Endothelial cell of umbilical vein (primary cell): ENCODE measurements at regions not wholly inside any gene's neighbourhood (a gene's known extent, or its start where the extent isn't known, plus 50 kb on each side); places are given as distances from the start of the nearest gene placed in this dataset.

Experiments used
- BruUV-seq: library from RNA; stranded (reverse); fragments of 400-500 nt; replicated peaks from 2 replicates; lab custom pipeline; 2021; lab: Mats Ljungman, UMichigan
- CTCF ChIA-PET: fragments of 300-600, 350-600 bp; sonication (Branson Sonifier 250); formaldehyde crosslinking; loops from one replicate; lab custom pipeline; 2021; ENCODE audit warnings: antibody characterized with exemption, inconsistent platforms; lab: Charles Lee
- POLR2A ChIA-PET: fragments of 300-600, 350-600 bp; sonication (Branson Sonifier 250); formaldehyde crosslinking; loops from one replicate; lab custom pipeline; 2021; ENCODE audit warnings: antibody characterized with exemption, inconsistent platforms; lab: Charles Lee
- DNase-seq: peaks from one replicate; pipeline ENCODE4 v3.0.0-alpha.2; 2011; ENCODE audit warnings: low read depth, low spot score
- FAIRE-seq: peaks from 2 replicates; lab custom pipeline; 2011; peaks lifted over from hg19 to GRCh38; lab: Jason Lieb, UNC
- H2AFZ ChIP-seq: 2 replicates; pipeline ENCODE4 v1.6.0; 2012; ENCODE audit warnings: low read depth, low read length, control low read depth, inconsistent platforms
- H3K27ac ChIP-seq: 2 replicates; pipeline ENCODE4 v1.5.1; 2011; ENCODE audit warnings: low read depth, mild to moderate bottlenecking, control low read depth, low read length, moderate library complexity; ENCODE audit not compliant: insufficient read depth
- H3K27me3 ChIP-seq, 2 experiments: 2 replicates each; pipeline versions ENCODE4 v1.6.0 to v1.6.1; 2011; ENCODE audit warnings: low read length in 2 of 2, mixed read lengths in 1 of 2; ENCODE audit not compliant: control insufficient read depth in 2 of 2, insufficient read depth in 2 of 2
- H3K36me3 ChIP-seq, 2 experiments: 2 replicates in 1 of 2; 3 replicates in 1 of 2; pipeline ENCODE4 v1.5.1; 2011; ENCODE audit warnings: low read length in 2 of 2, mild to moderate bottlenecking in 1 of 2, moderate library complexity in 1 of 2; ENCODE audit not compliant: control insufficient read depth in 2 of 2, insufficient read depth in 2 of 2; ENCODE audit errors: extremely low read depth in 1 of 2
- H3K4me1 ChIP-seq: 3 replicates; pipeline ENCODE4 v1.5.1; 2011; ENCODE audit warnings: mild to moderate bottlenecking, low read length; ENCODE audit not compliant: control insufficient read depth, insufficient read depth; ENCODE audit errors: extremely low read depth
- H3K4me2 ChIP-seq: 2 replicates; pipeline ENCODE4 v1.6.1; 2011; ENCODE audit warnings: low read length, control low read depth, mixed read lengths; ENCODE audit not compliant: insufficient read depth
- H3K4me3 ChIP-seq, 3 experiments: fragments of 200-600 bp in 1 of 3; sonication (generic), shearing (Covaris generic) in 1 of 3; replicated peaks in 1 of 3; 2 replicates each; pipeline ENCODE4 v1.5.1; 2011 to 2016; ENCODE audit warnings: control low read depth in 3 of 3, low read length in 3 of 3, mild to moderate bottlenecking in 2 of 3, inconsistent platforms in 1 of 3, low read depth in 1 of 3, moderate library complexity in 1 of 3; ENCODE audit not compliant: insufficient read depth in 1 of 3
- H3K79me2 ChIP-seq: 2 replicates; pipeline ENCODE4 v1.6.0; 2012; ENCODE audit warnings: low read length, inconsistent platforms; ENCODE audit not compliant: control insufficient read depth, insufficient read depth
- H3K9ac ChIP-seq: replicated peaks from 2 replicates; pipeline ENCODE3; 2011; ENCODE audit warnings: low read length, control low read depth; ENCODE audit not compliant: insufficient read depth; ENCODE audit errors: extremely low read depth
- H3K9me1 ChIP-seq: replicated peaks from 3 replicates; pipeline ENCODE4 v1.6.0; 2011; ENCODE audit warnings: mild to moderate bottlenecking, low read length; ENCODE audit not compliant: control insufficient read depth, insufficient read depth; ENCODE audit errors: extremely low read depth
- H3K9me3 ChIP-seq: replicated peaks from 2 replicates; pipeline ENCODE4 v1.5.1; 2012; ENCODE audit warnings: low read length, inconsistent platforms; ENCODE audit not compliant: control insufficient read depth, insufficient read depth
- H4K20me1 ChIP-seq: replicated peaks from 2 replicates; pipeline ENCODE3; 2011; ENCODE audit warnings: mild to moderate bottlenecking, low read length; ENCODE audit not compliant: control insufficient read depth, insufficient read depth; ENCODE audit errors: extremely low read depth
- CTCF ChIP-seq, 2 donors: IDR thresholded peaks; 1 replicate in 1 of 2; 2 replicates in 1 of 2; pipeline ENCODE4 v1.5.1; 2011; ENCODE audit warnings: low read length in 2 of 2, mild to moderate bottlenecking in 2 of 2, moderate library complexity in 2 of 2, control low read depth in 1 of 2, inconsistent platforms in 1 of 2, low read depth in 1 of 2; ENCODE audit not compliant: insufficient read depth in 1 of 2; ENCODE audit errors: extremely low read depth in 1 of 2
- EZH2 ChIP-seq: IDR thresholded peaks from 2 replicates; pipeline ENCODE4 v1.6.1; 2012; ENCODE audit warnings: borderline replicate concordance, low read depth, mild to moderate bottlenecking, moderate library complexity, low read length, inconsistent platforms; ENCODE audit not compliant: severe bottlenecking
- FOS ChIP-seq: IDR thresholded peaks from 2 replicates; pipeline ENCODE4 v1.6.1; 2011; ENCODE audit warnings: mild to moderate bottlenecking, low read length, moderate library complexity, borderline replicate concordance; ENCODE audit not compliant: insufficient read depth
- GATA2 ChIP-seq: IDR thresholded peaks from 2 replicates; pipeline ENCODE4 v1.7.0; 2011; ENCODE audit warnings: low read depth, mild to moderate bottlenecking, moderate library complexity, mixed read lengths, low read length; ENCODE audit not compliant: insufficient read length, insufficient read depth
- JUN ChIP-seq: IDR thresholded peaks from 2 replicates; pipeline ENCODE4 v1.6.1; 2011; ENCODE audit warnings: borderline replicate concordance, low read depth; ENCODE audit not compliant: insufficient read length, insufficient read depth
- MAX ChIP-seq: IDR thresholded peaks from 2 replicates; pipeline ENCODE4 v1.6.1; 2011; ENCODE audit not compliant: insufficient read depth, insufficient read length
- MYC ChIP-seq: IDR thresholded peaks from one replicate; pipeline ENCODE4 v1.6.1; 2011; ENCODE audit warnings: mild to moderate bottlenecking, low read depth, low read length
- POLR2A ChIP-seq: IDR thresholded peaks from 2 replicates; pipeline ENCODE4 v1.6.1; 2012; ENCODE audit warnings: low read depth, mild to moderate bottlenecking, control low read depth, low read length
- POLR2AphosphoS5 ChIP-seq: IDR thresholded peaks from 2 replicates; pipeline ENCODE4 v1.6.1; 2012; ENCODE audit warnings: low read depth, mild to moderate bottlenecking, control low read depth, low read length, moderate library complexity; ENCODE audit not compliant: insufficient read depth
- dilution Hi-C: fragments of 300-500 bp; cut with MboI; formaldehyde crosslinking; loops from one replicate; pipeline ENCODE4 v1.15.0; 2019; ENCODE audit warnings: low sequenced_read_pairs; ENCODE audit not compliant: extremely low pct_ligation_motif_present
- intact Hi-C: fragments of 100-400 bp; cut with micrococcal nuclease; formaldehyde crosslinking; loops from one replicate; pipeline ENCODE4 v1.10.0; 2022

DNA sequence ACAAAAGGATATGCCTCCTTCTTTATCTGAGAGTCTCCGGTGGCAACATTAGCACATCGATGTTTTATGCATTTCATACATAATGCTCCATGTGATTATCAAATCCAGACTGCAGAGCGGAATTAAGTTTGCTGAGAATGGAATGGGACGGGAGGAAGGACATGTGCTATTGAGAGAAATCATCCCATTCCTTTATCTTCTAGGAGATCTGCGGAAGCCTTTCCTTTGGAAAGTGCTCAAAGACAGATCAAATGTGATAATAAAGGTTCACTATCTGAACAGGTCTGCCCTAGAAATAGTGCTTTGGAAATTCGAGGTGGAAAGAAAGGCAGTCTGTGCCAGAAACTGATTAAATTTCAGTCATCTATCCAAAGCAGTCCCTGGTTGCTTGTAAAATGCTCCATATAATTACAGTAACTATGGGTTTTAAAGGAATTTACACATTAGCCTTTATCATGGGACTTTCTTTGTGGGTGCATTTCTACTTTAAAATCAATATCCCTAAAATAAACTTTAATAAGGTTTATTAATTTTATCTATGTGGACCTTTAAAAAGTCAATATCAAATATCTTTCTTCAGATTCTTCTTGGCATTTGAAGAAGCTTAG is 473.5 kb upstream of the ADGRL2 start:
- Histone ChIP-seq H4K20me1 (no peaks in the 10 kb centered on the region), H3K9ac (no peak overlapping the region), H3K4me2 (no peak overlapping the region), H3K9me1 (no peaks in the 10 kb centered on the region), H3K36me3 (no peaks in the 10 kb centered on the region), H3K9me3 (no peaks in the 10 kb centered on the region), H3K27ac (no peak overlapping the region), H3K79me2 (no peaks in the 10 kb centered on the region), H3K27me3 (no peaks in the 10 kb centered on the region), H2AFZ (no peak overlapping the region), H3K4me1 (no peaks in the 10 kb centered on the region), H3K4me3 (no peak overlapping the region)
- ChIA-PET POLR2A (no interaction called here), CTCF (interaction anchor here (1.7 kb wide), 1 partner anchor 13 kb away, joined by 5 read pairs; no protein-coding TSS in a partner anchor)
- intact Hi-C loops: no loop called here
- dilution Hi-C loops: no loop called here
- no peak for DNase-seq
- BruUV-seq: no TSS peak
- TF ChIP-seq POLR2A (no peak), JUN (no peak), FOS (no peak), CTCF (IDR thresholded peaks at IDR 0.05; ENCODE audit: extremely low read depth in 1 of 2, insufficient read depth in 1 of 2, low read depth in 1 of 2, low read length in 2 of 2) (no peak), EZH2 (no peak), GATA2 (no peak), MYC (no peak), MAX (no peak), POLR2AphosphoS5 (no peak)
- no peak for FAIRE-seq
